Activated CD4-positive, alpha-beta T cell treated with anti-CD3 and anti-CD28 coated beads, Interleukin-2, Interleukin-6, amounts not matched to agents 100 ng/mL and 50 ng/mL, durations not matched to agents 16 hours and 8 hours (primary cell): ENCODE measurements at regions not wholly inside any gene's neighbourhood (a gene's known extent, or its start where the extent isn't known, plus 50 kb on each side); places are given as distances from the start of the nearest gene placed in this dataset.
"Not testable (repeated sequence)": the region's sequence is repeated elsewhere in the genome, so short reads cannot be mapped to it uniquely, and the experiment has no call there.

ENCODE experiments used
- DNase-seq: peaks from one replicate; pipeline ENCODE4 v3.0.0-alpha.2; 2020

GRCh38 chr14:21940887-21941856 is 267.6 kb upstream of the OR4E1 start:
- DNase-seq: peak; percentile 41

GRCh38 chr14:21939836-21940235 is 266.2 kb upstream of the OR4E1 start:
- DNase-seq: no peak

GRCh38 chr14:21937996-21938395 is 264.4 kb upstream of the OR4E1 start:
- DNase-seq: no peak

DNA sequence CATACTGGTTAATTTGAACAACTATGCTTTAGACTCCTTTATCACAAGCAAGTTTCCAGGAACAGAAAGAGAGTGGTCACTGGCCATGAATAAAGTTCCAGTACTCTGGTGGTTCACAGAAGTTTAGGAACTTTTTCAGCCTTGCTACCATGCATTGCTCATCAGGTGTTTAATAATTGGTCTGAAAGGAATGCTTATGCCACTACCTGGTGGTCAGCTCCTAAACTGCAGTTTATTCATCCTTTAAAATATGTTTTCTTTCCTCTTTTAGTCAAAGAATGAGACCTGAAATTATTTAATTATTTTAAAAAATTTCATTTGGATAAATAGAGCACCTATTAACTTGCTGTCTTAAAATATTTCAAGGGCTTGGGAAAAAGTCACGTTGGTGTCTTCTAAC is 260.1 kb upstream of the OR4E1 start:
- no peak for DNase-seq

- DNase-seq: peak; percentile 58
These were observed 250.9 kb upstream of the OR4E1 start for GRCh38 chr14:21924479-21924878.

DNA sequence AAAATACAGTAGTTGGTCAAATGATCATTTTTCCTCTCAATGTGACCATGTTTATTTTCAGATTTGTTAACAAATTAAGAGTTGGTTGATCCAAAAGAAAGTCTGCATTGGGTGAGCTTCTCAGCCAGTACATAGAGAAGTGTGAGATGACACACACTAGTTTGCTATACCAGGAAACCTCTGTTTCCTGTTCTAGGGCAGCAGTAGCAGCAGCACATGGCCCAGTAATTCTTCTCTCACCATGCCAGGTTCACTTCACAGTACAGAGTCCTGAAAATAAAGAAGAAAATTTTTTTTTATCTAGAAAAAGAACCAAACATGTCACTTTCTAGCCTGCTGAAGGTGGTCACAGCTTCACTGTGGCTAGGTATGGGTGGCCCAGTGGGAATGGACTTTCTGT is 250.2 kb upstream of the OR4E1 start:
- DNase-seq: peak; percentile 56

- no peak for DNase-seq
These were observed 247.8 kb upstream of the OR4E1 start for GRCh38 chr14:21921453-21921852.

DNA sequence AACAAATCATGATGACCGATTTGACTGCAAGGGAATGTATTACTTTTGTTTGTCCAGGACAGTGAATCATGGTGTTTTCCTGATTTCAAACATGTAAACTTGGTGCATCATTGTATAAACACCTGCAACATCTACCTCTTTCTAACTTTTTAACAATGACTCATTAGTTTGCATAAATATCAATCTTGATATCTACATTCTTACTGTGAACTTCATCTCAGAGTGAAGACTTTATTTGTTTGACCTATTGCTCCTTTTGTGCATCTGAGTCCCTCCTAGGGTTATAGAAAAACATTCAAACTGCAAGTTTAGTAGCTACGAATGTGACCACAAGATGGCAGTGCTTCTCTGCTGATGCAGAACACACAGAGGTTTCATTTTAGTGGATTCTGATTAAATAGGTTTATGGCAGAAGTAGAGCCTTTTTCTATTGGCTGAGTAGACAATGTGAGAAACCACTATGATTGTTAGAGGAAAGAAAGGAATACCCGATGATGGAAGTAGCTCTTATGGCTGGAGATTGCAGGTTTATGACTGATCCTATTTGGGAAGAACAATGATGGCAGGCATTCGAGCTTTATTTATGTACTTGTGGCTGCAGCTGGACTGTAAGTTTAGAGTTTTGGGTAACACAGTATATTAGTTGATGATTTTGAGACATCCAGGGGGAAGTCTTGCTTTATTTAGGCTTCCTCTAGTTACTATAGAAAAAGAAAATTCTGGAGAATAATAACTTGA is 244.2 kb upstream of the OR4E1 start:
- peak; percentile 73 for DNase-seq

- peak; percentile 40 for DNase-seq
These were observed 242.2 kb upstream of the OR4E1 start for GRCh38 chr14:21915826-21916225.

- DNase-seq: peak; percentile 90
These were observed 240.1 kb upstream of the OR4E1 start for GRCh38 chr14:21913759-21914158.

DNA sequence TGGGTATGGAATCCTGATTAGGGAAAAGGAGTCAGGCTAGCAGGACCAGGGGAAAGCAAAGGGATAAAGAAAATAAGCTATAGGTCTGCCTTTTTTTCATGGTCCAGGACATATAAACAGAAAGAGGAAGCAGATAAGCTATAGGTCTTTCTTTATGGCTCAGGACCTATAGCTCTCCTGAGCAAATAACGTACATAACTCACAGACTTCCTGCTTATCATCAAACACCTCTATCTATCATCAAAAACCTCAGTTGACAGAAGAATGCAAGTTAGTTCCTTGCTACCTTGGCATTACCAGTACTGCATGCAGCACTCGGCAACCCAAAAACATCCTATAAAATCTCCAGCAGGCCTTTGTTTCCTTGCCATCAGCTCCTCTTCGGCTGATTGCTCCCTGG is 238.7 kb upstream of the OR4E1 start:
- DNase-seq: no peak

DNA sequence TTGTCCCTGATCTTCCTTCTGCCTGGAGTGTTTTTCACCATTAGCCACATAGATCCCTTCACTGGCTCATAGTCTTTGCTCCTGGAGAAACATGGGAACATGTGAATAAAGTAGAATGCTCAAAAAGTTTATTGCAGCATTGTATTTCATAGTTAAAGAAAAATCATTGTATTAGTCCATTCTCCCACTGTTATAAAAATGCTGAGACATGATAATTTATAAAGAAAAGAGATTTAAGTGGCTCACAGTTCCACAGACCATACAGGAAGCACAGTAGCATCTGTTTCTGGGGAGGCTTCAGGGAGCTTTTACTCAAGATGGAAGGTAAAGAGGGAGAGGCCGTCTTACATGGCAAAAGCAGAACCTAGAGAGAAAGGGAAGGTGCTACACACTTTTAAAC is 238.3 kb upstream of the OR4E1 start:
- DNase-seq: no peak

DNA sequence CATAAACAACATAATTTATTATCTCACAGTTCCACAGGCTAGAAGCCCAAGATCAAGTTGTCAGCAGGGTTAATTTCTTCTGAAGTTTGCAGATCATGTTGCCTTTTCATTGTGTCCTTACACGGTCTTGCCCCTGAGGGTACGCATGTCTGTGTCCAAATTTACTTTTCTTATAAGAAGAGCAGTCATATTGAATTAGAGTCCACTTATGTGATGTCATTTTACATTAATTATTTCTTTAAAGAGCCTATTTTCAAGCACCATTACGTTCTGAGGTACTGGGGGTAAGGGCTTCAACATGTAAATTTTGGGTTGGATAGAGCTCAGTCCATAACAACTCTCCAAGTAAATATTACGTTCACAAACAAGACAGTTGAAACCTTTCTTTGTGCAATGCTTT is 236.6 kb upstream of the OR4E1 start:
- no peak for DNase-seq

- DNase-seq: no peak
These were observed 229.1 kb upstream of the OR4E1 start for GRCh38 chr14:21902561-21903181.

- not testable (repeated sequence) for DNase-seq
These were observed 221.2 kb upstream of the OR4E1 start for GRCh38 chr14:21894898-21895194.

DNA sequence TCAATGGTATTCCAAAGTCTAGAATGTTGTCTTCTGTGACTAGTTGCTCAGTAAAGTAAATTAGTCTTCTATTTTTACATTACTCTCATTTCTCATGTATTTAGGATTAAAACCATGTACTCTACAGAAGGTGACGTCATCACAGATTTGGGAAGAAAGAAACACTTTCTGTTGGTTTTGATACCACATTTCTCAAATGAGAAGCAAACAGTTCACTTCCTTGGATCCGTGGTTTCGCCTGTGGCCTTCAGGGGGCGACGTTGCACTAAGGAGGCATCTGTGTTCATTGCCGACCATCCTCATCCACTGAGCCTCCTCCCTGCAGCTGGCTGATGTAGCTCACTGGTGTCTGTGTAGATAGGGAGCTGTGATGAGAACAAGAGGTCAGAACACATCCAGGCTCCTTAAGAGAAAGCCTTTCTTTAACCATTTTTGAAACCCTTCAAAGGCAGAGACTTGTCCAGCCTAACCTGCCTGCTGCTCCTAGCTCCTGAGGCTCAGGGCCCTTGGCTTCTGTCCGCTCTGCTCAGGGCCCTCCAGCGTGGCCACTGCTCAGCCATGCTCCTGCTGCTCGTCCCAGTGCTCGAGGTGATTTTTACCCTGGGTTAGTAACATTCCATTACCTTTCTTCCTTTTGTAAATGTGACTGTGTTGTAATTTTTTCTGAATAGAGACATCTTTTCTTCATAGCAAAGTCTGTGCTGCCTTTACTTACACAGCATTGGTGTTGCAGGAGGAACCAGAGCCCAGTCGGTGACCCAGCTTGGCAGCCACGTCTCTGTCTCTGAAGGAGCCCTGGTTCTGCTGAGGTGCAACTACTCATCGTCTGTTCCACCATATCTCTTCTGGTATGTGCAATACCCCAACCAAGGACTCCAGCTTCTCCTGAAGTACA is 220.6 kb upstream of the OR4E1 start:
- peak; percentile 55 for DNase-seq

DNA sequence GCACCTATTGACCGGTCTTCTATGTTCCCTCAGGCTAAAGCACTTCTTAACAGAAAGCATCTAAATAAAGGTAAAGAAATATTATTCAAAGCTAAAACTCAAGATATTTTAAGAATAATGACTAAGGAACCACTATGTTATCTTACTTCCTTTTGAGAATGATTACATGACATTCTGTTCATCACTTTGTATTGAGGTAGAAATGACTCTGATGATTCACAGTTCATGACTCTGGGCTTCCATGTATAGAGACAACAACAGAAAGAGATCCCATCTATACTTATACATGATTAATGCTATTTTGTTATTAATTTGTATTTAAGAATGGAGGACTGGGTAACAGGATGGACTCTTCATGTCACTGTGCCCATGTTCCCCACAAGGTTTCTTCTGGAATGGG is 218.3 kb upstream of the OR4E1 start:
- DNase-seq: no peak

- no peak for DNase-seq
These were observed 211.4 kb upstream of the OR4E1 start for GRCh38 chr14:21884995-21885394.

- DNase-seq: no peak
These were observed 208.6 kb upstream of the OR4E1 start for GRCh38 chr14:21882226-21882625.

DNA sequence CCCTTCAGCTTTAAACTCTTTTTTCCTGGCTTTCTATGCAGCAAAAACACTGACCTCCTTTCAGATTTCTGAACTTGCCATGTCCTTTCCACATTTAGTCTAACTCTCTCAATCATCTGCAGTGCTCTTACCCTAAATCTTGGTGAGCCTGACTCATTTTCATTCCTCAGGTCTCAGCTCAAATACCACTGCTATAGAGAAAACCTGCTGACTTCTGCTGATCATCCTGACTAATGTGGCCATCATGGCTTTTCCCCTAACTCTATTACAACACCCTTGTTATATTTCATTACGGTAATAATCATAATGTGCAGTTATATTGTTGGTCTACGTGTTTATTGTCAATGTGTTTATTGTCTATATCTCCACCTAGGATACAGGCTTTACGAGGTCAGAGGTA is 207.3 kb upstream of the OR4E1 start:
- DNase-seq: no peak

DNA sequence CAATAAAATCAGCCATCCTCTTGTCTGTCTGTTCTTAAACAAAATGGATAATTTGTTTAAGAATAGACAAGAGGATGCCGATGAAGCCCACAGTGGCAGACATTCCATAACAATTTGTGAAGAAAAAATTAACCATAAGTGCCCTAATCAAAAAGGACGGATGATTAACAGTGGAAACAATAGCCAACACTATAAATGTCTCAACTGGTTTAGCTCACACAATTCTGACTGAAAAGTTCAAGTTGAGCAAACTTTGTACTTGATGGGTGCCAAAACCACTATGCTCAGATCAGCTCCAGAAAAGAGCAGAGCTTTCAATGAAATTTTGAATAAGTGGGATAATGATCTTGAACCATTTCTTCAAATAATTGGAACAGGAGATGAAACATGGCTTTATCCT is 202.2 kb upstream of the OR4E1 start:
- no peak for DNase-seq

DNA sequence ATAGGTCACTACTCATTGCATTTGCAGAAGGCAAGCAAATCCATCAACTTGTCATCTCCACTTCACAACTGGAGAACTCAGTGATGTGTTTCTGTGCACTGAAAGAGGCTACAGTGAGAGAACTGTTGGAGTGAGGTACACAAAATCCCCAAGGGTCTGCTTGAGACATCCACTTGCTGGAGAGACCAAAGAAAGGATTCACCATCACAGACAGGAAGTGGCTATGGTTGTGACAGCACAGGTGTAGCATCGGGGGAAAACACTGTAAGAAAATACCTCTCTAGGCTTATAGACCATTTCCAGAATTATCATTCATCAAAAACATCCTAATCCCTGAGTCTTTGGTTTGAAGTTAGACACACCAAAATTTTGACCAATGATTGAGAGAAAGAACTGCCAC is 201.3 kb upstream of the OR4E1 start:
- DNase-seq: no peak

GRCh38 chr14:21874167-21874566 is 200.5 kb upstream of the OR4E1 start:
- no peak for DNase-seq
